ENCODE measurements at regions not wholly inside any gene's neighbourhood (a gene's known extent, or its start where the extent isn't known, plus 50 kb on each side); places are given as distances from the start of the nearest gene placed in this dataset.

DNA sequence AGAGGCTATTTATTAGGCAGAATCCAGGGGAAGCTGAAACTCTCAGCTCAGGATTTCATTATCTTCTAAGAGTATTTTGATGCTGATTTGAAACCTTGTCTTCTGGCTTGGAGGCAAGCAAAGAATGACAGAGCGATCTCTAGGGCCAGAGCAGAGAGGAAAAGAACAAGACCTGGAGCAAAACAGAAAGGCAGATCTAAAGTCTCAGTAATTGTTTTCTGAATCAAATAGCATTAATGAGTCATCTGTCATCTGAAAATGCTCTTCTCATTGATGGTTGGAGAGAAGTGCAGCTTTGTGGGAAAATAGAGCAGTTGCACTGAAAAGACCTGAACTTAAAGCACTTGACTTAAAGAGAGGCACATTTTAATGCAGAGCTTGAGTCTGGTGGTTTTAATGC, 385.9 kb downstream of the RAP2B start:
- H3K9ac ChIP-seq (ENCODE audit: low read length), result no peak overlapping the region
- no peak overlapping the region for H3K4me3 ChIP-seq (replicated peaks in 1 of 2; ENCODE audit: low read depth in 1 of 2, low read length in 2 of 2)
- H4K20me1 ChIP-seq (ENCODE audit: insufficient read depth), result no peaks in the 10 kb centered on the region
- no peaks in the 10 kb centered on the region for H3K9me2 ChIP-seq (ENCODE audit: insufficient read depth)
- H3K36me3 ChIP-seq (ENCODE audit: control insufficient read depth in 1 of 2, insufficient read depth in 2 of 2, low read length in 2 of 2), result no peaks in the 10 kb centered on the region
- no peak for ATAC-seq
- DNase-seq (ENCODE audit: low read depth, low spot score), result no peak
- no peak overlapping the region for H3K4me2 ChIP-seq (ENCODE audit: low read length)
- intact Hi-C loops (cut with micrococcal nuclease), result no loop called here
- H3K79me2 ChIP-seq (ENCODE audit: insufficient read depth, low read length), result no peaks in the 10 kb centered on the region
- no peak for TF ChIP-seq SP1 (IDR thresholded peaks at IDR 0.05; ENCODE audit: low read depth)
- no peak for TF ChIP-seq POLR2AphosphoS5 (IDR thresholded peaks at IDR 0.05; ENCODE audit: low read depth, low read length)
- no peak for TF ChIP-seq TCF7L2 (IDR thresholded peaks at IDR 0.05; ENCODE audit: borderline replicate concordance, extremely low read depth, insufficient read depth, insufficient read length)
- no peak for TF ChIP-seq CEBPB (IDR thresholded peaks at IDR 0.05; ENCODE audit: low read depth)
- TF ChIP-seq EGR1 (IDR thresholded peaks at IDR 0.05; ENCODE audit: low read depth), result no peak
- TF ChIP-seq CBX3 (IDR thresholded peaks at IDR 0.05; ENCODE audit: low read depth), result no peak
- TF ChIP-seq, protein P1, sequence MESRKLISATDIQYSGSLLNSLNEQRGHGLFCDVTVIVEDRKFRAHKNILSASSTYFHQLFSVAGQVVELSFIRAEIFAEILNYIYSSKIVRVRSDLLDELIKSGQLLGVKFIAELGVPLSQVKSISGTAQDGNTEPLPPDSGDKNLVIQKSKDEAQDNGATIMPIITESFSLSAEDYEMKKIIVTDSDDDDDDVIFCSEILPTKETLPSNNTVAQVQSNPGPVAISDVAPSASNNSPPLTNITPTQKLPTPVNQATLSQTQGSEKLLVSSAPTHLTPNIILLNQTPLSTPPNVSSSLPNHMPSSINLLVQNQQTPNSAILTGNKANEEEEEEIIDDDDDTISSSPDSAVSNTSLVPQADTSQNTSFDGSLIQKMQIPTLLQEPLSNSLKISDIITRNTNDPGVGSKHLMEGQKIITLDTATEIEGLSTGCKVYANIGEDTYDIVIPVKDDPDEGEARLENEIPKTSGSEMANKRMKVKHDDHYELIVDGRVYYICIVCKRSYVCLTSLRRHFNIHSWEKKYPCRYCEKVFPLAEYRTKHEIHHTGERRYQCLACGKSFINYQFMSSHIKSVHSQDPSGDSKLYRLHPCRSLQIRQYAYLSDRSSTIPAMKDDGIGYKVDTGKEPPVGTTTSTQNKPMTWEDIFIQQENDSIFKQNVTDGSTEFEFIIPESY (IDR thresholded peaks at IDR 0.05; ENCODE audit: extremely low read depth, insufficient replicate concordance, low read length), result no peak
- no peak for TF ChIP-seq SRF (IDR thresholded peaks at IDR 0.05; ENCODE audit: low read depth)
- no peak for TF ChIP-seq YY1 (IDR thresholded peaks at IDR 0.05; ENCODE audit: extremely low read depth, insufficient replicate concordance, low read depth, low read length)
- no peak for TF ChIP-seq POLR2A (IDR thresholded peaks at IDR 0.05; ENCODE audit: borderline replicate concordance, extremely low read depth, insufficient read depth, insufficient read length)
- TF ChIP-seq JUND (IDR thresholded peaks at IDR 0.05), result no peak
- TF ChIP-seq, protein P2, sequence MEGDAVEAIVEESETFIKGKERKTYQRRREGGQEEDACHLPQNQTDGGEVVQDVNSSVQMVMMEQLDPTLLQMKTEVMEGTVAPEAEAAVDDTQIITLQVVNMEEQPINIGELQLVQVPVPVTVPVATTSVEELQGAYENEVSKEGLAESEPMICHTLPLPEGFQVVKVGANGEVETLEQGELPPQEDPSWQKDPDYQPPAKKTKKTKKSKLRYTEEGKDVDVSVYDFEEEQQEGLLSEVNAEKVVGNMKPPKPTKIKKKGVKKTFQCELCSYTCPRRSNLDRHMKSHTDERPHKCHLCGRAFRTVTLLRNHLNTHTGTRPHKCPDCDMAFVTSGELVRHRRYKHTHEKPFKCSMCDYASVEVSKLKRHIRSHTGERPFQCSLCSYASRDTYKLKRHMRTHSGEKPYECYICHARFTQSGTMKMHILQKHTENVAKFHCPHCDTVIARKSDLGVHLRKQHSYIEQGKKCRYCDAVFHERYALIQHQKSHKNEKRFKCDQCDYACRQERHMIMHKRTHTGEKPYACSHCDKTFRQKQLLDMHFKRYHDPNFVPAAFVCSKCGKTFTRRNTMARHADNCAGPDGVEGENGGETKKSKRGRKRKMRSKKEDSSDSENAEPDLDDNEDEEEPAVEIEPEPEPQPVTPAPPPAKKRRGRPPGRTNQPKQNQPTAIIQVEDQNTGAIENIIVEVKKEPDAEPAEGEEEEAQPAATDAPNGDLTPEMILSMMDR (IDR thresholded peaks at IDR 0.05 in 2 of 3, conservative IDR thresholded peaks at IDR 0.05 in 1 of 3; ENCODE audit: borderline replicate concordance in 1 of 3, insufficient read depth in 1 of 3, low read depth in 2 of 3, low read length in 2 of 3), result no peak
- no peak for TF ChIP-seq ZNF274 (IDR thresholded peaks at IDR 0.05; ENCODE audit: low read depth, low read length)
- TF ChIP-seq, protein P3, sequence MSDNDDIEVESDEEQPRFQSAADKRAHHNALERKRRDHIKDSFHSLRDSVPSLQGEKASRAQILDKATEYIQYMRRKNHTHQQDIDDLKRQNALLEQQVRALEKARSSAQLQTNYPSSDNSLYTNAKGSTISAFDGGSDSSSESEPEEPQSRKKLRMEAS (IDR thresholded peaks at IDR 0.05), result no peak
- TF ChIP-seq FOSL1 (IDR thresholded peaks at IDR 0.05; ENCODE audit: low read depth), result no peak
- no peak for TF ChIP-seq EZH2phosphoT487 (IDR thresholded peaks at IDR 0.05; ENCODE audit: borderline replicate concordance)
- no peak for TF ChIP-seq ELF1 (IDR thresholded peaks at IDR 0.05; ENCODE audit: borderline replicate concordance, low read depth)
- TF ChIP-seq EZH2 (IDR thresholded peaks at IDR 0.05), result no peak
- TF ChIP-seq SIN3A (IDR thresholded peaks at IDR 0.05; ENCODE audit: low read depth), result no peak
- TF ChIP-seq, protein P4, sequence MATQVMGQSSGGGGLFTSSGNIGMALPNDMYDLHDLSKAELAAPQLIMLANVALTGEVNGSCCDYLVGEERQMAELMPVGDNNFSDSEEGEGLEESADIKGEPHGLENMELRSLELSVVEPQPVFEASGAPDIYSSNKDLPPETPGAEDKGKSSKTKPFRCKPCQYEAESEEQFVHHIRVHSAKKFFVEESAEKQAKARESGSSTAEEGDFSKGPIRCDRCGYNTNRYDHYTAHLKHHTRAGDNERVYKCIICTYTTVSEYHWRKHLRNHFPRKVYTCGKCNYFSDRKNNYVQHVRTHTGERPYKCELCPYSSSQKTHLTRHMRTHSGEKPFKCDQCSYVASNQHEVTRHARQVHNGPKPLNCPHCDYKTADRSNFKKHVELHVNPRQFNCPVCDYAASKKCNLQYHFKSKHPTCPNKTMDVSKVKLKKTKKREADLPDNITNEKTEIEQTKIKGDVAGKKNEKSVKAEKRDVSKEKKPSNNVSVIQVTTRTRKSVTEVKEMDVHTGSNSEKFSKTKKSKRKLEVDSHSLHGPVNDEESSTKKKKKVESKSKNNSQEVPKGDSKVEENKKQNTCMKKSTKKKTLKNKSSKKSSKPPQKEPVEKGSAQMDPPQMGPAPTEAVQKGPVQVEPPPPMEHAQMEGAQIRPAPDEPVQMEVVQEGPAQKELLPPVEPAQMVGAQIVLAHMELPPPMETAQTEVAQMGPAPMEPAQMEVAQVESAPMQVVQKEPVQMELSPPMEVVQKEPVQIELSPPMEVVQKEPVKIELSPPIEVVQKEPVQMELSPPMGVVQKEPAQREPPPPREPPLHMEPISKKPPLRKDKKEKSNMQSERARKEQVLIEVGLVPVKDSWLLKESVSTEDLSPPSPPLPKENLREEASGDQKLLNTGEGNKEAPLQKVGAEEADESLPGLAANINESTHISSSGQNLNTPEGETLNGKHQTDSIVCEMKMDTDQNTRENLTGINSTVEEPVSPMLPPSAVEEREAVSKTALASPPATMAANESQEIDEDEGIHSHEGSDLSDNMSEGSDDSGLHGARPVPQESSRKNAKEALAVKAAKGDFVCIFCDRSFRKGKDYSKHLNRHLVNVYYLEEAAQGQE (IDR thresholded peaks at IDR 0.05; ENCODE audit: low read depth), result no peak
- BruUV-seq (replicated peaks), result no TSS peak
- H3K4me1 ChIP-seq (ENCODE audit: control insufficient read depth in 1 of 2, insufficient read depth in 2 of 2, low read length in 2 of 2), result no peaks in the 10 kb centered on the region
- RAD21 ChIA-PET (ENCODE audit: low non-redundant PET in 1 of 2, low total read pairs in 2 of 2, uncharacterized antibody in 2 of 2, unreplicated experiment in 2 of 2), result no interaction called here
- no peaks in the 10 kb centered on the region for H3K27me3 ChIP-seq (ENCODE audit: insufficient read depth, low read length)
- no peak overlapping the region for H2AFZ ChIP-seq (ENCODE audit: low read depth, low read length, poor library complexity, severe bottlenecking)
- CTCF ChIA-PET, result no interaction called here
- POLR2A ChIA-PET, result no interaction called here
- H3K9me3 ChIP-seq (ENCODE audit: control insufficient read depth in 1 of 2, insufficient read depth in 1 of 2, low read depth in 1 of 2, low read length in 2 of 2), result no peaks in the 10 kb centered on the region
- no peak overlapping the region for H3K27ac ChIP-seq (ENCODE audit: low read depth, low read length)

Measured in HCT116 (cell line).